Spleen (tissue), 11 donors: ENCODE measurements at regions not wholly inside any gene's neighbourhood (a gene's known extent, or its start where the extent isn't known, plus 50 kb on each side); places are given as distances from the start of the nearest gene placed in this dataset.
"Not testable (repeated sequence)": the region's sequence is repeated elsewhere in the genome, so short reads cannot be mapped to it uniquely, and the experiment has no call there.

Experiments used
- DNase-seq: peaks from one replicate; pipeline ENCODE4 v3.0.0-alpha.2; 2020
- H3K27ac ChIP-seq, 8 donors: fragments of 200-600 bp; sonication (generic) in 7 of 8; 1 replicate in 4 of 8; 2 replicates in 4 of 8; pipeline versions ENCODE4 v1.5.0 to v1.8.0; 2016 to 2021; ENCODE audit warnings: inconsistent platforms in 4 of 8, mild to moderate bottlenecking in 4 of 8, moderate library complexity in 1 of 8
- H3K27me3 ChIP-seq, 7 donors: fragments of 200-600 bp; sonication (generic) in 6 of 7; replicated peaks in 1 of 7; 1 replicate in 4 of 7; 2 replicates in 3 of 7; pipeline versions ENCODE4 v1.5.0 to v1.8.0; 2016 to 2021; ENCODE audit warnings: inconsistent platforms in 3 of 7, mild to moderate bottlenecking in 1 of 7
- H3K36me3 ChIP-seq, 6 donors: fragments of 200-600 bp; sonication (generic) in 5 of 6; 1 replicate in 4 of 6; 2 replicates in 2 of 6; pipeline versions ENCODE4 v1.5.0 to v1.8.0; 2016 to 2021; ENCODE audit warnings: inconsistent platforms in 2 of 6
- H3K4me1 ChIP-seq, 6 donors: fragments of 200-600 bp; sonication (generic) in 5 of 6; 1 replicate in 3 of 6; 2 replicates in 3 of 6; pipeline versions ENCODE4 v1.5.0 to v1.8.0; 2016 to 2021; ENCODE audit warnings: inconsistent platforms in 3 of 6
- H3K4me3 ChIP-seq, 8 donors: fragments of 200-600 bp; sonication (generic) in 7 of 8; 1 replicate in 4 of 8; 2 replicates in 4 of 8; pipeline versions ENCODE4 v1.5.0 to v1.8.0; 2016 to 2021; ENCODE audit warnings: inconsistent platforms in 4 of 8, mild to moderate bottlenecking in 4 of 8, moderate library complexity in 2 of 8
- H3K9me3 ChIP-seq, 8 donors: fragments of 200-600 bp; sonication (generic) in 7 of 8; 1 replicate in 4 of 8; 2 replicates in 4 of 8; pipeline versions ENCODE4 v1.5.0 to v1.8.0; 2016 to 2021; ENCODE audit warnings: inconsistent platforms in 4 of 8
- CTCF ChIP-seq, 11 experiments: fragments of 200-600 bp in 7 of 11; fragments of 450-650 bp in 4 of 11; sonication (generic) in 4 of 11; IDR thresholded peaks in 8 of 11; conservative IDR thresholded peaks in 3 of 11; 1 replicate in 7 of 11; 2 replicates in 4 of 11; pipeline versions ENCODE4 v1.4.0 to v1.8.0; 2016 to 2021; ENCODE audit warnings: antibody characterized with exemption in 11 of 11, inconsistent platforms in 4 of 11, mild to moderate bottlenecking in 1 of 11
- POLR2A ChIP-seq, 3 donors: fragments of 450-650 bp; IDR thresholded peaks; one replicate each; pipeline ENCODE4 v1.5.1; 2017; ENCODE audit warnings: antibody characterized with exemption in 3 of 3, mild to moderate bottlenecking in 1 of 3
- POLR2AphosphoS5 ChIP-seq, 3 donors: sonication (generic); formaldehyde crosslinking; IDR thresholded peaks; one replicate each; pipeline ENCODE4 v1.5.1; 2017; ENCODE audit warnings: antibody characterized with exemption in 3 of 3
- WGBS, 5 donors: extraction: QIAGEN DNeasy Blood & Tissue Kit in 3 of 5; methylation state at CpG; one replicate each; pipeline versions ENCODE4 v1.1.5 to v1.1.7; 2013 to 2018; 5-methylcytosine and 5-hydroxymethylcytosine counted together
- intact Hi-C: fragments of 100-400 bp; cut with DNase I; formaldehyde crosslinking; loops from one replicate; pipeline ENCODE4 v1.15.0; 2023; ENCODE audit warnings: low total_unique reads
- donor health status: healthy with polysubstance abuse.
- donor health status: DM: no; HTN: no; CAD: no; lungs with moderate emphysema.
- donor health status: DM: no; HTN: no; CAD: no.
- donor health status: Bipolar disorder and iron deficiency.
- donor health status: healthy.
- donor health status: DM: no; HTN: no; CAD: no.
- donor health status: DM: yes; HTN: yes; CAD: no.

GRCh38 chr2:176793792-176794191, 418.8 kb upstream of the HNRNPA3 start:
- 71 to 88% (median 75%) methylated on average over 6 of the region's 6 CpGs for WGBS, 5 donors

GRCh38 chr2:176794392-176794791, 418.2 kb upstream of the HNRNPA3 start:
- 79 to 93% (median 88%) methylated on average over 1 of the region's 1 CpG for WGBS, 5 donors
- no peak for DNase-seq
- Histone ChIP-seq H3K27ac (no peak overlapping the region), H3K36me3 (no peaks in the 10 kb centered on the region), H3K27me3 (no peaks in the 10 kb centered on the region), H3K4me3 (no peak overlapping the region), H3K4me1 (peaks cover 0 to 5% (median 0%) of the 10 kb centered on the region in 6 donors), H3K9me3 (no peaks in the 10 kb centered on the region)
- TF ChIP-seq POLR2AphosphoS5 (IDR thresholded peaks at IDR 0.05) (no peak), POLR2A (IDR thresholded peaks at IDR 0.05) (no peak), CTCF (IDR thresholded peaks at IDR 0.05 in 8 of 11, conservative IDR thresholded peaks at IDR 0.05 in 3 of 11) (no peak)
- intact Hi-C loops, result no loop called here

More at GRCh38 chr2:176793792-176794191, 418.8 kb upstream of the HNRNPA3 start:
- no peak for TF ChIP-seq POLR2AphosphoS5 (IDR thresholded peaks at IDR 0.05)
- TF ChIP-seq POLR2A (IDR thresholded peaks at IDR 0.05), result no peak
- no peak for TF ChIP-seq CTCF (IDR thresholded peaks at IDR 0.05 in 8 of 11, conservative IDR thresholded peaks at IDR 0.05 in 3 of 11)
- H3K4me1 ChIP-seq, result peaks cover 0 to 5% (median 0%) of the 10 kb centered on the region in 6 donors
- no peak overlapping the region for H3K4me3 ChIP-seq
- no peaks in the 10 kb centered on the region for H3K36me3 ChIP-seq
- no peak overlapping the region for H3K27ac ChIP-seq
- H3K9me3 ChIP-seq, result no peaks in the 10 kb centered on the region
- DNase-seq, result no peak
- H3K27me3 ChIP-seq, result no peaks in the 10 kb centered on the region
- intact Hi-C loops, result no loop called here

- WGBS, 5 donors, result 79 to 89% (median 85%) methylated on average over 2 of the region's 2 CpGs
- DNase-seq, result no peak
- no peak for TF ChIP-seq POLR2AphosphoS5 (IDR thresholded peaks at IDR 0.05)
- no peak for TF ChIP-seq CTCF (IDR thresholded peaks at IDR 0.05 in 8 of 11, conservative IDR thresholded peaks at IDR 0.05 in 3 of 11)
- no peak for TF ChIP-seq POLR2A (IDR thresholded peaks at IDR 0.05)
- no peaks in the 10 kb centered on the region for H3K9me3 ChIP-seq
- H3K27me3 ChIP-seq, result no peaks in the 10 kb centered on the region
- peaks cover 0 to 5% (median 0%) of the 10 kb centered on the region in 6 donors for H3K4me1 ChIP-seq
- H3K36me3 ChIP-seq, result no peaks in the 10 kb centered on the region
- intact Hi-C loops, result no loop called here
- no peak overlapping the region for H3K27ac ChIP-seq
- H3K4me3 ChIP-seq, result no peak overlapping the region
These were observed 416.8 kb upstream of the HNRNPA3 start for GRCh38 chr2:176795823-176796222.

GRCh38 chr2:176796677-176797076, 415.9 kb upstream of the HNRNPA3 start:
- H3K36me3 ChIP-seq, DNase-seq, intact Hi-C loops, H3K4me1 ChIP-seq, H3K27me3 ChIP-seq, H3K4me3 ChIP-seq, H3K27ac ChIP-seq, H3K9me3 ChIP-seq: not testable (repeated sequence)
- 78 to 96% (median 91%) methylated on average over 12 of the region's 13 CpGs for WGBS, 5 donors

GRCh38 chr2:176804392-176804791, 408.2 kb upstream of the HNRNPA3 start:
- H3K27ac ChIP-seq, result no peak overlapping the region
- no peak overlapping the region for H3K4me3 ChIP-seq
- no peaks in the 10 kb centered on the region for H3K36me3 ChIP-seq
- H3K4me1 ChIP-seq, result no peaks in the 10 kb centered on the region
- TF ChIP-seq POLR2A (IDR thresholded peaks at IDR 0.05) (no peak), CTCF (IDR thresholded peaks at IDR 0.05 in 8 of 11, conservative IDR thresholded peaks at IDR 0.05 in 3 of 11) (no peak)
- DNase-seq, result no peak
- H3K9me3 ChIP-seq, result no peaks in the 10 kb centered on the region
- H3K27me3 ChIP-seq, result no peaks in the 10 kb centered on the region
- intact Hi-C loops, result no loop called here
- WGBS, 5 donors, result 57 to 77% (median 68%) methylated on average over 2 of the region's 2 CpGs
